Eye (tissue), 1 donor: ENCODE measurements at regions not wholly inside any gene's neighbourhood (a gene's known extent, or its start where the extent isn't known, plus 50 kb on each side); places are given as distances from the start of the nearest gene placed in this dataset.
"Not testable (repeated sequence)": the region's sequence is repeated elsewhere in the genome, so short reads cannot be mapped to it uniquely, and the experiment has no call there.

ENCODE experiments used
- DNase-seq: peaks from one replicate; pipeline ENCODE4 v3.0.0-alpha.2; 2015

- no peak for DNase-seq
These were observed 139.6 kb downstream of the LARP7 start for GRCh38 chr4:112776535-112776934.

DNA sequence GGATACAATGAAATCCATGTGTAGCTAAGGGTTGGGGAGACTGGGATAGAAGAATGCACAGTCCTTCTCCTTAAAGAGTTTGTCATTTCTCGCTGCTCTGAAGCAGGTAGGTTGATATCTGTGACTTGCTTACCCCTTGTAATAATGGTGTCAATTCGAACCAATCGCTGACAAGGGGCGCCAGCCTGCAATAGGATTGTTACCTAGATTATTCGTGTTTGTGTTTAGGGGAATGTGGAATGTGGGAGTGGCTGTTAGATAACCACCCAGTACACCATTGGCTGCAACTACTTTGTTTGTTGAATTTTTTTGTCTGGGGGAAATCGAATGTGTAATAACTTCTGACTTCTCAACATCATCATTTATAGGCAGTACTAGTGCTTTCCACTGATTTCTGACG lies 141.6 kb downstream of the LARP7 start:
- DNase-seq: no peak

DNA sequence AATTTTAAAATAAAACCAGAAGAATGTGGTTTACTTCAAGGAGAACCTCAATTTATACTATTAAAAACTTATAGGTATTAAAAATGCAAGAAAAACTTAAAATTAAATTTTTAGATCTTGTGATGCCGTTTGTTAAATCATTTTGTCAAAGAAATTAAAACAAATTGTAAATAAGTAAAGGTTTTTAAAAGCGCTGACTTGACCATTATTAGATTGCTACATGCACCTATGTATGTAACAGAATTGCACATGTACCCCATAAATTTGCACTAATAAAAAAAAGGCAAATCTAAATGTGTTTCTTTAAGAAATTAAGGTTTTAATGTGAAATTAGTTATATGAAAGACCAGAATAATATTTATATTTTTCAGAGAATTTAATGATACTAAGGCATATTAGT lies 156.1 kb downstream of the LARP7 start:
- no peak for DNase-seq

GRCh38 chr4:112800001-112800400 lies 163.1 kb downstream of the LARP7 start:
- no peak for DNase-seq

DNA sequence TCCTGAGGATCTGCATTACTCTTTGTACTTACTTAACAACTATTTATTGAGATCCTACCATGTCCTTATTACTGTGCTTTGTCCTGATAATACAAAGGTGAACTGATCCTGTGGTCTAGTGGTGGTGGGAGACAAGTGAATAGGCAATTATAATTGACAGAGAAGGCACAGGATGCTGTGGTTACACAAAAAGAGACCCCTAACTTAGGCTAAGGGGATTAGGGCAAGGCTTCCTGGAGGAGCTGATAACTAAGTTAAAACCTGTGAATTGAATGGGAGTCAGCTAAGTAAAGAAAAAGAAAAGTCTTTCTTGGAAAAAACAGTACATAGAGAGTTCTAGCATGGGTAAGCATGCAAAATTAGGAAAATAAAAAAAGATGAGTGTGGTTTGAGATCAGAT lies 164.4 kb downstream of the LARP7 start:
- no peak for DNase-seq

GRCh38 chr4:112802780-112803179 lies 165.8 kb downstream of the LARP7 start:
- DNase-seq: no peak

- DNase-seq: no peak
These were observed 170.1 kb downstream of the LARP7 start for GRCh38 chr4:112807083-112807482.

- DNase-seq: no peak
These were observed 171.1 kb downstream of the LARP7 start for GRCh38 chr4:112808001-112808400.

DNA sequence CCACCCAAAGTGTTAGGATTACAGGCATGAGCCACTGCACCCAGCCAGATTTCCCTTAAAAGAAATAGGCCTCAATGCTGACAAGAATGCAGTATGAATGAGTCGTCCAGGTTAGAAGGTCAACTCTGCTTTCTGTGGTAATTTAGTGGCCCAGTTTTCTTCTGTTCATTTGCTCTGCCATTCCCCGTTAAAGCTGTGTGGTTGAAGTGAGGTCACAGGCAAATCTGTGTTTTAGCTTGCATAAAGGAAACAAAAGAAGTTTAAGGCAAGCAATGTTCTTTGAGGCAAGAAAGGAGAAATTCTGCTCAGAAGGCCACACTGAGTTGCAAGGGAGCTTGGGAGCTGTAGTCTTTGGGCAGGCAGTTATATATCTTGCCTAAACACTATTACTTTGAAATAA lies 176.8 kb downstream of the LARP7 start:
- DNase-seq: peak; percentile 39

- DNase-seq: peak; percentile 90
These were observed 181.1 kb downstream of the LARP7 start for GRCh38 chr4:112817933-112818593.

DNA sequence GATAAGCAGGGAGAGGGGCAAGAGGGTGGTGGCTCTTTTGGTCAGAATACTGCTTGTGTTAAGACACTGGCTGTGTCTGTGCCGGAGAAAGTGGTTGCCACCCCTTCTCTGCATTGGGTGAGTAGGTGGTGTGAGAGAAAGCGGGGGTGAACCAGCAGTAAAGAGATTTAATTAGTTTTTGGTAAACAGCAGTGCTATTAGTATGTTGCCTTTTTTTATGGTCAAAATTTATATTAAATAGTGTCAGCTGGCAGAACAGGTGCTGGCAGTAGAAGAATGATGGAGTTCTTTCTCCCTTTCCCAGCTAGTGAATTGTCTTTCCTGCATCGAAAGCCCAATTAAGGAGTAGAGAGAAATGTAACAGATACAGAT lies 181.6 kb downstream of the LARP7 start:
- DNase-seq: no peak

GRCh38 chr4:112819729-112820128 lies 182.8 kb downstream of the LARP7 start:
- no peak for DNase-seq

- DNase-seq: no peak
These were observed 186.2 kb downstream of the LARP7 start for GRCh38 chr4:112823156-112823555.

DNA sequence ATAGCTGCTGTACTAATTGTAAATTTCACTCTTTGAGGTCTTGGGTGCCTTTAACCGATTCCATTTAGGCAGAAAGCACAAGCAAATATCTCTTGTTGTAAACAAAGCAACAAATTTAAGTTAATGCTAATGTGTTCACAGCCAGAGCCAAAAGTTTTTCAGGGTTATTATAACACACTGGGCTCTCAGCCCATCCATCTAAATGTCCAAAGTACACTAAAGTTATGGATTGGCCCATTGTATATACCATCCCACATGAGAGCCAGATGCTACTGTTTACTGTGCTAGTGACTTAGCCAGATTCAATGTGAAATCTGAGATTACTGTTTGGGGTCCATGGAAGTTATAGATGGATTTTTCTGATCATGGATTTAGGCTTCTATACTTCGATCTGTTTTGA lies 186.7 kb downstream of the LARP7 start:
- no peak for DNase-seq

- no peak for DNase-seq
These were observed 193.9 kb downstream of the LARP7 start for GRCh38 chr4:112830753-112831386.

DNA sequence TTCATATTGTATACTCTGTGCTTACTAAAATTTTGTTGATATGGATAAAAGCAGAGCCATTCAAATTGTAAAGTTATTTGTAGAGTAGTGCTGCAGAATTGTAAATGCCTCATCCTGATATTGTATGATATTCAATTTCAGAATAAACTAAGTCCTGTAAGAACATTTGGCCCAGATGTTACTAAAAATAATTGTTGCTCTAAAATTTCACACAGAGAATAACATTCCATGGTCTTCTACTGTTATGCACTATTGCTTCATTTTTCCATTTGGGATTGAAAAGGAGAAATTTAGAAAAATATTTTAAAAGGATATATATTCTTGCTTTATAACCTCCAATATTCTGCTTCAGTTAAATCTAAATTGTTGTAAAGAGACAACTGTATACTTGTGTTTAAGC lies 195.6 kb downstream of the LARP7 start:
- DNase-seq: no peak

DNA sequence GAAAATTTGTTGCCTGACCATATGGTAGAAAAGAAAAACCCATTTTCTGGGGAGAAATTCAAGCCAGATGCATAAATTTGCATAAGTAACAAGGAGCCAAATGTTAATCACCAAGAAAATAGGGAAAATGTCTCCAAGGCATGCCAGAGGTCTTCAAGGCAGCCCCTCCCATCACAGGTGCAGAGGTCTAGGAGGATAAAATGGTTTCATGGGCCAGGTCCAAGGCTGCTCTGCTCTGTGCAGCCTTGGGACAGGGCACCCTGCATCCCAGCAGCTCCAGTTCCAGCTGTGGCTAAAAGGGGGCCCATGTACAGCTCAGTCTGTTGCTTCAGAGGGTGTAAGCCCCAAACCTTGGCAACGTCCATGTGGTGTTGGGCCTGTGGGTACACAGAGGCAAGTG lies 200.0 kb downstream of the LARP7 start:
- DNase-seq: no peak

GRCh38 chr4:112838015-112838414 lies 201.1 kb downstream of the LARP7 start:
- DNase-seq: not testable (repeated sequence)

- no peak for DNase-seq
These were observed 203.1 kb downstream of the LARP7 start for GRCh38 chr4:112840061-112840460.

- DNase-seq: no peak
These were observed 203.7 kb downstream of the LARP7 start for GRCh38 chr4:112840619-112841018.

DNA sequence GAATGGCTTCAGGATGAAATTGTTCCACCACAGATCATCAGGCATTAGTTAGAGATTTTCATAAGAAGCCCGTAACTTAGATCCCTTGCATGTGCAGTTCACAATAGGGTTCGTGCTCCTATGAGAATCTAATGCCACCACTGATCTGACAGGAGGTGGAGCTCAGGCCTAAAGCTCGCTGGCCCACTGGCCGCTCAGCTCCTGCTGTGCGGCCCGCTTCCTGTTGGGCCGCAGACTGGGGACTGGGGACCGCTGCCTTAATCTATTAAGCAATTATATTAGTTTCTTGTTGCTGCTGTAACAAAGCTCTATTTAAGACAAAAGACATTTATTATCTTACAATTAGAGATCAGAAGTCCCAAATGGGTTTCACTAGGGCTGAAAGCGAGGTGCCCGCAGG lies 205.6 kb downstream of the LARP7 start:
- DNase-seq: no peak

DNA sequence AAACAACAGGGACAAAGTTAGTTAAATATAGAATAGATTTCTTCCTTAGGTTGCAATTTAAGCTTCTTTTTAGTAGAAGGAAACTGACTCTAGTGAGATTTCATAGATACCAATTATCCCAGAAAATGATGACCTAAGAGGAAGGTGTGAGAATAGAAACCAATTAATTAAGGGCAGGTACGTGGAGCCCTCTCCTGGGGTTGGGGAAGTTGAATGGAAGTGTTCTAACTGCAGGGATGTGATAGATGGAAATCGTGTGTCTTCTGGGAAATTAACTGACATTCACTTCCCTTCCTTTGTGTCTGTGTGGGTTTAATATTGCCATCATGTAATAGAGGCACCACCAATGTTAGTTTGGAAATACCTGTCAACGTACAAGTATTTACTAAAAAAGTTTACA lies 204.1 kb upstream of the ANK2 start:
- no peak for DNase-seq

DNA sequence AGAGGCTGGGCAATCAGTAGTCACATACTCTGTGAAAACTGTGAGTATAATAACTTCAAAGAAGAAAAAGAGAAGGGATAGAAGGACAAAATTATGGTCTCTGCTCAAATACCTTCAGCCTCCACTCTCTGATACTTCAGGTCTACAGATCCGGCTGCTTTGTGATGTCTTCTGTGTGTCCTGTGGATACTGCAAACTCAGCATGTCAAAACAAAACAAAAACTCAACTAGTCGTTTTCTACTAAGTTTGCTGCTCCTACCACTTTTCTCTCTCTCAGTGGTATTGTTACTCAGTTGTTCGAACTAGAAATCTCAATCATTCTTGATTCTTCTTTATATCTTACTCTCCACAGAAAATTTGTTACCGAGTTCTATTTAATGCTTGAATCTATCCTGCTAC lies 202.4 kb upstream of the ANK2 start:
- DNase-seq: no peak

GRCh38 chr4:112847781-112848180 lies 201.7 kb upstream of the ANK2 start:
- DNase-seq: no peak

- DNase-seq: peak; percentile 16
These were observed 200.5 kb upstream of the ANK2 start for GRCh38 chr4:112848911-112849310.
